HUES6 (cell line): ENCODE measurements at regions not wholly inside any gene's neighbourhood (a gene's known extent, or its start where the extent isn't known, plus 50 kb on each side); places are given as distances from the start of the nearest gene placed in this dataset.

Experiments used
- H3K27ac ChIP-seq: 2 replicates; pipeline ENCODE4 v1.7.0; 2013; ENCODE audit warnings: low read depth, mild to moderate bottlenecking, low read length, inconsistent platforms
- H3K27me3 ChIP-seq: 2 replicates; pipeline ENCODE4 v1.6.1; 2013; ENCODE audit warnings: low read length; ENCODE audit not compliant: control insufficient read depth, insufficient read depth
- H3K36me3 ChIP-seq: 2 replicates; pipeline ENCODE4 v1.6.1; 2013; ENCODE audit warnings: low read length; ENCODE audit not compliant: control insufficient read depth, insufficient read depth
- H3K4me1 ChIP-seq: 2 replicates; pipeline ENCODE4 v1.6.1; 2013; ENCODE audit warnings: low read length; ENCODE audit not compliant: control insufficient read depth, insufficient read depth
- H3K4me3 ChIP-seq: 2 replicates; pipeline ENCODE4 v1.5.1; 2013; ENCODE audit warnings: low read depth, low read length
- H3K9ac ChIP-seq: one replicate; pipeline ENCODE4 v1.6.1; 2013; ENCODE audit warnings: mild to moderate bottlenecking, low read length
- H3K9me3 ChIP-seq: 2 replicates; pipeline ENCODE4 v1.6.1; 2013; ENCODE audit warnings: low read depth, low read length; ENCODE audit not compliant: control insufficient read depth, insufficient read depth

- Histone ChIP-seq H3K9me3 (no peaks in the 10 kb centered on the region), H3K4me3 (no peak overlapping the region), H3K27me3 (no peaks in the 10 kb centered on the region), H3K36me3 (no peaks in the 10 kb centered on the region), H3K4me1 (peaks cover 13% of the 10 kb centered on the region; the same call in 1 of the 2 replicates), H3K27ac (no peak overlapping the region), H3K9ac (no peak overlapping the region)
Observed at GRCh38 chr5:82360022-82360421, 81.9 kb upstream of the RPS23 start.

DNA sequence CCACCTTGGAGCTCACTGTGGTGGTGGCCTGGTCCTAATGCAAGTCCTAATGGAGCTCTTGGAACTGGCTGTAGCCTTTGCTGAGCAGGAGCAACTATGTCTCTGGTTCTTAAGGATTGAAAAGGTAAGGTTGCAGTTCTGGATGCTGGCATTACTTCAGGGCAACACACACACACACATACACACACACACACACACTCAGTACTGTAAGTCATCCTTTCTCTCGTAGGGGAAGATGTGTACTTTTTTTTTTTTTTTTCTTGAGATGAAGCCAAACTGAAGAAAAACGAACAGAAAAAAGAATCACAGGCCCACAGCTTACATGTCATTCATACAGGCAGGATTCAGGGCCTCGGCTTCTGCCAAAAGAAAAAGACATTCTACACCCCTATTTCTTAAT lies 81.1 kb upstream of the RPS23 start:
- Histone ChIP-seq H3K4me1 (peaks cover 9% of the 10 kb centered on the region; the same call in 1 of the 2 replicates), H3K9me3 (no peaks in the 10 kb centered on the region), H3K4me3 (no peak overlapping the region), H3K9ac (no peak overlapping the region), H3K27ac (no peak overlapping the region), H3K27me3 (no peaks in the 10 kb centered on the region), H3K36me3 (no peaks in the 10 kb centered on the region)

DNA sequence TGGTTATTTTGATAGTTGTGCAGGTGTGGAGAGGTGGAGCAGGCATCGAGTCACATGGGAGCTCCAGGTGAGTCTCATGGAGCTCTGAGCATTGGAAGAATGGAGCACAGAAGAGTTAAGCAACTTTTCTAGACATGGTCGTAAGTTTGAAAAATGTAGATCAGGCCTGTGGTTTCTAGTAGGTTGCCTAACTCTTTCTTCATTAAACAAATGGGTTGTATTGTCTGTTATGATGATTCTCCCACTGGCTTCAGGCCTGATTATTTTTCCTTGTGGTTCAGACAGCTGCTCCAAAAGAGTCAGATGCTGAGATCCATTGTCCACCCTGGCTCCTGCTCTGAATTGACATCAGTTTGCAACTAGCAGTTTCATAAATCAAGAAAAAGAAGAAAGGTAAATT lies 80.3 kb upstream of the RPS23 start:
- Histone ChIP-seq H3K27ac (no peak overlapping the region), H3K9ac (no peak overlapping the region), H3K4me1 (peaks cover 9% of the 10 kb centered on the region; the same call in 1 of the 2 replicates), H3K27me3 (no peaks in the 10 kb centered on the region), H3K4me3 (no peak overlapping the region), H3K9me3 (no peaks in the 10 kb centered on the region), H3K36me3 (no peaks in the 10 kb centered on the region)

GRCh38 chr5:82356808-82357671 lies 78.9 kb upstream of the RPS23 start:
- no peak overlapping the region for H3K27ac ChIP-seq
- H3K4me1 ChIP-seq = peaks cover 9% of the 10 kb centered on the region; the same call in 1 of the 2 replicates
- no peaks in the 10 kb centered on the region for H3K27me3 ChIP-seq
- H3K4me3 ChIP-seq = no peak overlapping the region
- H3K9me3 ChIP-seq = no peaks in the 10 kb centered on the region
- H3K9ac ChIP-seq = no peak overlapping the region
- H3K36me3 ChIP-seq = no peaks in the 10 kb centered on the region

- Histone ChIP-seq H3K27ac (no peak overlapping the region), H3K4me1 (peaks cover 9% of the 10 kb centered on the region; the same call in 1 of the 2 replicates), H3K9me3 (no peaks in the 10 kb centered on the region), H3K9ac (no peak overlapping the region), H3K4me3 (no peak overlapping the region), H3K36me3 (no peaks in the 10 kb centered on the region), H3K27me3 (no peaks in the 10 kb centered on the region)
Observed at GRCh38 chr5:82356021-82356420, 77.9 kb upstream of the RPS23 start.

DNA sequence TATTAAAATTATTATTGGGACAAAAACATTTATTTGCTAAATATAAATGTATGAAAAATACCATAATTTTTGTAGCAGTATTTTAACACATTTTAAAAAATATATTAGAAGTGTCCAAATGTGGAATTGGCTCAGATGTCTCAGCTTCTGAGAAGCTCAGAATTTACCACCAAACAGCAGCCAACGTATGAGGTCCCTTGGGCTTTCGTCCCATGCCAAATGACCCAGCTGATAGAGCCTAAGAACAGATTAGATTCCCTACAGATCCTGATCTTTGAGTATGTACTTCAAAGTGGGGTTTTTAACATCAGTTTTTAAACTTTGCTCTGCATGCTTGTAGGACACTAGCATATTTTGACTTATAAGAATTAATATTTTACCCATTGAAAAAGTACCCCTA lies 77.3 kb upstream of the RPS23 start:
- Histone ChIP-seq H3K4me1 (peaks cover 9% of the 10 kb centered on the region; the same call in 1 of the 2 replicates), H3K27me3 (no peaks in the 10 kb centered on the region), H3K9me3 (no peaks in the 10 kb centered on the region), H3K4me3 (no peak overlapping the region), H3K36me3 (no peaks in the 10 kb centered on the region), H3K9ac (no peak overlapping the region), H3K27ac (no peak overlapping the region)

DNA sequence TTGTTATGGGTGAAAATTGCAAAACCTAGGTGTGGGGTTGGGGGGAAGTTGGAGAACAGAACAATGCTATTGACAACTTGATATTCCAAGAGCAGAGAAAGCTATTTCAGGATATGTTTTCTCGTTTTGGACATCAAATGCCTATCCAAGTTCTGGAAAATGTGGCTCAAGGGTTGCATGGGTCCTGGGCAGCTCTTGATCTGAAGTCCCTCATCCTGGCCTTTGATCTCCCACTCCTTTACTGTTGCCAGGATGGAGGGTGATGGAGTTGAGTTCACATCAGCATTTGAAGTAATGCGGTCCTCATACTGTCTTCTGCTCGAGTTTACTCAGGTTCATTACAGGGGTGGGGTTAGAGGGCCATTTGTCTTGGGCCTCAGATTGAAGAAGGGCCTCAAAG lies 76.9 kb upstream of the RPS23 start:
- peaks cover 9% of the 10 kb centered on the region; the same call in 1 of the 2 replicates for H3K4me1 ChIP-seq
- no peaks in the 10 kb centered on the region for H3K36me3 ChIP-seq
- no peak overlapping the region for H3K27ac ChIP-seq
- no peaks in the 10 kb centered on the region for H3K9me3 ChIP-seq
- H3K9ac ChIP-seq = no peak overlapping the region
- no peaks in the 10 kb centered on the region for H3K27me3 ChIP-seq
- H3K4me3 ChIP-seq = no peak overlapping the region

DNA sequence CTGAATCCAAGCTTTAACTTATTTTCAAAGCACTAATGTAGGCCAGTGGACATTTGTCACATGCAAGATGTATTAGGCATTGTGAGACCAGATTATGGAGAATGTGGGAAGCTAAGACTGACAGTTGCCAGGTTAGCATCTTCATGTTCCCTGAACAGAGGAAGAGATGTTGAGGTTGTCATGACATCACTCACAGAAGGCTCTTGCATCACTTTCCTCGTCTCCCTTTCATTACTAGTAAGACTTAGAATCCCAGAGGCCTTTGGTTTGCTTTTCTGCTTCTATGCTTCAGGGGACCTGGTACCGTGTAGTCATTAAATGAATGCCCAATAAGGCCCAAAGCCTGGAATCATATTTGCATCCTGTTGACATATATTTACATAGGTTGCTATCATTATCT lies 76.4 kb upstream of the RPS23 start:
- H3K9ac ChIP-seq = no peak overlapping the region
- H3K4me1 ChIP-seq = peaks cover 9% of the 10 kb centered on the region; the same call in 1 of the 2 replicates
- H3K27me3 ChIP-seq = no peaks in the 10 kb centered on the region
- no peak overlapping the region for H3K4me3 ChIP-seq
- no peaks in the 10 kb centered on the region for H3K9me3 ChIP-seq
- no peaks in the 10 kb centered on the region for H3K36me3 ChIP-seq
- H3K27ac ChIP-seq = no peak overlapping the region

- Histone ChIP-seq H3K27me3 (no peaks in the 10 kb centered on the region), H3K36me3 (no peaks in the 10 kb centered on the region), H3K4me1 (peaks cover 9% of the 10 kb centered on the region; the same call in 1 of the 2 replicates), H3K9ac (no peak overlapping the region), H3K4me3 (no peak overlapping the region), H3K27ac (no peak overlapping the region), H3K9me3 (no peaks in the 10 kb centered on the region)
Observed at GRCh38 chr5:82353522-82353921, 75.4 kb upstream of the RPS23 start.

GRCh38 chr5:82352146-82352791 lies 74.1 kb upstream of the RPS23 start:
- Histone ChIP-seq H3K27ac (no peak overlapping the region), H3K9ac (no peak overlapping the region), H3K36me3 (no peaks in the 10 kb centered on the region), H3K9me3 (no peaks in the 10 kb centered on the region), H3K27me3 (no peaks in the 10 kb centered on the region), H3K4me1 (peaks cover 9% of the 10 kb centered on the region; the same call in 1 of the 2 replicates), H3K4me3 (no peak overlapping the region)

- Histone ChIP-seq H3K9me3 (no peaks in the 10 kb centered on the region), H3K36me3 (no peaks in the 10 kb centered on the region), H3K4me1 (peaks cover 9% of the 10 kb centered on the region; the same call in 1 of the 2 replicates), H3K27me3 (no peaks in the 10 kb centered on the region), H3K27ac (no peak overlapping the region), H3K9ac (no peak overlapping the region), H3K4me3 (no peak overlapping the region)
Observed at GRCh38 chr5:82351754-82352145, 73.6 kb upstream of the RPS23 start.
